Body of pancreas (tissue), 4 donors: ENCODE measurements at regions not wholly inside any gene's neighbourhood (a gene's known extent, or its start where the extent isn't known, plus 50 kb on each side); places are given as distances from the start of the nearest gene placed in this dataset.

Experiments used
- POLR2A ChIP-seq, 3 donors: fragments of 450-650 bp; IDR thresholded peaks; one replicate each; pipeline ENCODE4 v1.6.1; 2016; ENCODE audit warnings: antibody characterized with exemption in 3 of 3, mild to moderate bottlenecking in 2 of 3
- TF ChIP-seq, protein P1 (sequence below), 7 experiments: fragments of 450-650 bp in 4 of 7; fragments of 200-600 bp in 3 of 7; sonication (generic) in 3 of 7; IDR thresholded peaks; one replicate each; pipeline ENCODE4 v1.5.1; 2016 to 2019; ENCODE audit warnings: antibody characterized with exemption in 7 of 7

DNA sequence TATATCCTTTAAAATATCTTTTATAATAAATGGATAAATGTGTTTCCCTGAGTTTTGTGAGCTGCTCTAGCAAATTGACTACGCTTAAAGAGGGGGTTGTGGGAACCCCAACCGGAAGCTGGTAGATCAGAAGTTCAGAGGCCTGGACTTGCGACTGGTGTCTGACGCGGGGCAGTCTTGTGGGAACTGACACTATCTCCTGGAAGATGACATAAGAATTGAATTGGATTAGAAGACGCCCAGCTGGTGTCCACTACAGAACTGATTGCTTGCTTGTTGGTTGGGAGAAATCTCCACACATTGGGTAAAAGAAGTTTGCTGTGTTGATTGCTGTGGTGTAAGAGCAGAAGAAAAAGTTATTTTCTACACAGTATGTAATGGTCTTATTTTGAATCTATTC is 51.1 kb upstream of the AHR start:
- TF ChIP-seq, protein P1, sequence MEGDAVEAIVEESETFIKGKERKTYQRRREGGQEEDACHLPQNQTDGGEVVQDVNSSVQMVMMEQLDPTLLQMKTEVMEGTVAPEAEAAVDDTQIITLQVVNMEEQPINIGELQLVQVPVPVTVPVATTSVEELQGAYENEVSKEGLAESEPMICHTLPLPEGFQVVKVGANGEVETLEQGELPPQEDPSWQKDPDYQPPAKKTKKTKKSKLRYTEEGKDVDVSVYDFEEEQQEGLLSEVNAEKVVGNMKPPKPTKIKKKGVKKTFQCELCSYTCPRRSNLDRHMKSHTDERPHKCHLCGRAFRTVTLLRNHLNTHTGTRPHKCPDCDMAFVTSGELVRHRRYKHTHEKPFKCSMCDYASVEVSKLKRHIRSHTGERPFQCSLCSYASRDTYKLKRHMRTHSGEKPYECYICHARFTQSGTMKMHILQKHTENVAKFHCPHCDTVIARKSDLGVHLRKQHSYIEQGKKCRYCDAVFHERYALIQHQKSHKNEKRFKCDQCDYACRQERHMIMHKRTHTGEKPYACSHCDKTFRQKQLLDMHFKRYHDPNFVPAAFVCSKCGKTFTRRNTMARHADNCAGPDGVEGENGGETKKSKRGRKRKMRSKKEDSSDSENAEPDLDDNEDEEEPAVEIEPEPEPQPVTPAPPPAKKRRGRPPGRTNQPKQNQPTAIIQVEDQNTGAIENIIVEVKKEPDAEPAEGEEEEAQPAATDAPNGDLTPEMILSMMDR (IDR thresholded peaks at IDR 0.05) = no peak
- no peak for TF ChIP-seq POLR2A (IDR thresholded peaks at IDR 0.05)
